GM18907 (cell line): ENCODE measurements at regions not wholly inside any gene's neighbourhood (a gene's known extent, or its start where the extent isn't known, plus 50 kb on each side); places are given as distances from the start of the nearest gene placed in this dataset.
A peak's percentile ranks its signal among the peaks of the same experiment; 100 is the strongest.

Source experiments
- ATAC-seq: cut with Tn5 transposase; IDR thresholded peaks from one replicate; pipeline ENCODE4 v1.9.1; 2021; ENCODE audit warnings: mild to moderate bottlenecking, moderate library complexity; ENCODE audit not compliant: unreplicated experiment

GRCh38 chr13:48761256-48761655, 107.5 kb downstream of the CYSLTR2 start:
- ATAC-seq = no peak

- peak; percentile 90 for ATAC-seq
Observed at GRCh38 chr13:48769107-48769704, 115.5 kb downstream of the CYSLTR2 start.

DNA sequence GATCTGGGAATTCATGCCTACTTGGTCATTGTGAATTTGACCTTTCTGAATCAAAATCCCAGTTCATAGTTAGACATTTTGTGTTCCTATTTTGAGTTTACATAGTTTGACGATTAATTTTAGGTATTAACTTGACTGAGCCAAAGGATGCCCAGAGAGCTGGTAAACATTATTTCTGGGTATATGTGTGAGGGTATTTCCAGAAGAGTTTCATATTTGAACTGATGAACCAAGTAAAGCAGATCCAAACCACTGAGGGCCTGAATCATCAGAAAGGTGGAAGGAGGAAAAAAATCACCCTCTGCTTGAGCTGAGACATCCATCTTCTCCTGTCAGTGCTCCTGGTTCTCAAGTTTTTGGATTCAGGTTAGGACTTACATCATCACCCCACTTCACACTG, 116.6 kb downstream of the CYSLTR2 start:
- ATAC-seq = no peak

- no peak for ATAC-seq
Observed at GRCh38 chr13:48772908-48773307, 119.2 kb downstream of the CYSLTR2 start.

DNA sequence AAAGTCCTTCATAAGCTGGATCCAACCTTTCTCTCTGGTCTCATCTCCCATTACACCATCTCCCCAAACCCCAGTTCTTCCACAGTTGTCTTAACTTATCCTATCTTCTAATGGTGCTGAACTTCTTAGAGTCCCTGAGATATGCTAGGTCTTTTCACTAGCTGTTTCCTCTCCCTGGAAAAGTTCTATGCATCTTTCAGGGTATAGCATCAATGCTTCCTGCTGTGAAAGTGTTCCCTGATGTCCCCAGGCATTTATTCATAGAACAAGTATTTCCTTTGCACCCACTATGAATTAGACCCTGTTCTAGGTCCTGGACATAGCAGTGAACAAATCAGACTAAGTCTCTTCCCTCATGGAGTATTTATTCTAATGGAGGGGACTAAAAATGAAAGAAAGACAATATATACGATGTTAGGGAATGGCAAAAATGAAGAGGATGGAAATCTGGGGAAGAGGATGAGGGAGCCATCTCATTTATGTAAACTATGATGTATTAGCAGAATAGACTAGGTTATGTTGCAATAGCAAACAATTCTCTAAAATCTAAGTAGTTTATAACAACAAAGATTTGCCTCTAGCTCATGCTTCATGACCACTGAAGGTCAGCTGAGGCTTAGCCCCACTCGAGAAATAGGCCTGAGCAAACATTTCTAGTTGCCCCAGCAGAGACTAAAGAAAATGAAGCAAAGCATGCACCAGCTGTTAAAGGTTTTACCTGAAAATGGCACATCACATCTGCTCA, 120.0 kb downstream of the CYSLTR2 start:
- ATAC-seq = no peak

DNA sequence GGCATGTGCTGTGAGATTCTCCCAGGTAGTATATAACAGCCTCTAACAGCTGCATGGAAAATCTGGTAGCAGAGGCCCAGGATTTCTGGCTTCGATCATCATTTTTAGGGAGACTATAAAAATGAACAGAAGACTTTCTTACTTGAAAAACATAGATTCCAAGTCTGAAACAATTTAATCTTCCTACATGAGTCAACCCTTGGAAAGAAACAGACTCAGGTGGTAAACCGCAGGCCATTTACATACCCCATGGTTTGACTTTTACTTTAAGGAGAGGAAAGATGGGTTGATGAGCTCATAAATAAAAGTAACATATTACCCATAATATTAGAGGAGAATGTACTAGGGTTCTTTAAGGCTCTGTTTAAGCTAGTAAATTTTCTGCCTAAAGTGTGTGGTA, 121.6 kb downstream of the CYSLTR2 start:
- ATAC-seq = no peak

GRCh38 chr13:48775804-48776203, 122.1 kb downstream of the CYSLTR2 start:
- no peak for ATAC-seq

DNA sequence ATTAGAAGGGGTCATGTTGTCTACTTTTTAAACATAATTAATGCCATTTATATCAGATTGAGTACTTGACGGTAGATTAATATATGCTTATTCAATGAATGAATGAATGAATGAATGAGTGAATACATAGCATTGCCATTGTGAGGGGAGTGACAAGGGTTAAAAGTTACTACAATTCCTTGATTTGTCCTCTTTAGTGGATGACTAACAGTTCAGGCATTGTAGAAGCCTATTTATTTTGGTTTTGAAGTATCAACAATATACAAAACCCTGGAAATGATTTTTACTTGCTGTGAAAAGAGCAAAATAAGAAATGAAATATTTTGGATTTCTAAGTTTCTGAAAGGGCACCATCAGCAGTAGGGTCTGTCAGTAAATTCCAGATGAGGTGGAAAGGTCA, 122.7 kb downstream of the CYSLTR2 start:
- ATAC-seq = no peak

DNA sequence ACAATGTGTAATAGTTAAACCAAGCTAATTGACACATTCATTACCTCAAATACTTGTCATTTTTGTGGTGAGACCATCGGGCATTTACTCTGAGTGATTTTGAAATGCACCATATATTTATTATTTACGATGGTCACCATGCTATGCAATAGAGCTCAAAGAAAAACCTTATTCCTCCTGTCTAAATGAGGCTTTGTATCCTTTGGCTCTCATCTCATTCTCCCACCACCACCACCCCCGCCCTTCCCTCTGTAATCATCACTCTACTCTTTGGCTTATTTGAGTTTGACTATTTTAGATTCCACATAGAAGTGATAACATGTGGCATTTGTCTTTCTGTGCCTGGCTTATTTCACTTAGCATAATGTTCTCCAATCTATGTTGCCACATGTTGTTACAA, 124.9 kb downstream of the CYSLTR2 start:
- no peak for ATAC-seq

DNA sequence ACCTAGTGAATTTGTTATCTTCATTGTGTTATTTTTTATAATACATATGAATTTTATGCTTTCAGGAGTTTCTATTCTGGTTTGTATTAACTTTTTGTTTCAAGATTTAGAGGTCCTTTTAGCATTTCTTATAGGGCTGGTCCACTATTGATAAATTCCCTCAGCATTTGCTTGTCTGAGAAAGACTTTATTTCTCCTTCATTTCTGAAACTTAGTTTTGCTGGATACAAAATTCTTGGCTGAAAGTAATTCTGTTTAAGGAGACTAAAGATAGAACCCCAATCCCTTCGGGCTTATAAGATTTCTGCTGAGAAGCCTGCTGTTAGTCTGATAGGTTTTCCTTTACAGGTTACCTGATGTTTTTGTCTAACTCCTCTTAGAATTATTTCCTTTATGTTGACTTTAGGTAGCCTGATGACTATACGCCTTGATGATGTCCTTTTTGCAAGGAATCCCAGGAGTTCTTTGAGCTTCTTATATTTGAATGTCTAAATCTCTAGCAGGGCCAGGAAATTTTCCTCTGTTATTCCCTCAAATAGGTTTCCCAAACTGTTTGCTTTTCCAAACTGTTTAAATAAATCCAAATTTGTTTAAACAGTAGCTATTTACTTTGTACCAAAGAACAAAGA, 127.1 kb downstream of the CYSLTR2 start:
- ATAC-seq = no peak

GRCh38 chr13:48782429-48782840, 128.7 kb downstream of the CYSLTR2 start:
- ATAC-seq = no peak

- no peak for ATAC-seq
Observed at GRCh38 chr13:48783181-48783630, 129.5 kb downstream of the CYSLTR2 start.

DNA sequence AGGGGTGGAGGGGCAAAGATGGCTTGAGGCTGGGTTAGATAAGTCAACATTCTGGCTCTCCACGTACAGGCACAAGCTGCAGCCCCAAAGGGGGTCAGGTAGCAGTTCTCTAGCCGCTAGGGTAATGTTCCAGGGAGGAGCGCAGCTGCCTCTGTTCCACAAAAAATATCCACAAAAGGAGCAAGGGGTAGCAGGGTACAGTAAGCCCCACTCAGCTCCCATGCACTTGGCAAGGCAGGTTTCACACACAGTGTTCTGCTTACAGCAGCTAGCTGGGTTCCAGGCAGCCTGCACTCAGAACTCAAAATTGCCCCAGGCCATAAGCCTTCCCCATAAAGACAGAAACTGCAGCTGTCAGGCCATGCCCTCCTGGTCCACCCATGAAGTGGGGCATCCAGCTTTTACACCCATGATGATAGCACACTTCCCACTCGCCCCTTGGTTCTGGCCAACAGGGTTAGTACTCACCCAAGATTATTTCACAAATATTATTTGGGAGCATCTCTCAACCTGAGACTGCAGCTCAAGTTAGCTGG, 130.0 kb downstream of the CYSLTR2 start:
- ATAC-seq = no peak

DNA sequence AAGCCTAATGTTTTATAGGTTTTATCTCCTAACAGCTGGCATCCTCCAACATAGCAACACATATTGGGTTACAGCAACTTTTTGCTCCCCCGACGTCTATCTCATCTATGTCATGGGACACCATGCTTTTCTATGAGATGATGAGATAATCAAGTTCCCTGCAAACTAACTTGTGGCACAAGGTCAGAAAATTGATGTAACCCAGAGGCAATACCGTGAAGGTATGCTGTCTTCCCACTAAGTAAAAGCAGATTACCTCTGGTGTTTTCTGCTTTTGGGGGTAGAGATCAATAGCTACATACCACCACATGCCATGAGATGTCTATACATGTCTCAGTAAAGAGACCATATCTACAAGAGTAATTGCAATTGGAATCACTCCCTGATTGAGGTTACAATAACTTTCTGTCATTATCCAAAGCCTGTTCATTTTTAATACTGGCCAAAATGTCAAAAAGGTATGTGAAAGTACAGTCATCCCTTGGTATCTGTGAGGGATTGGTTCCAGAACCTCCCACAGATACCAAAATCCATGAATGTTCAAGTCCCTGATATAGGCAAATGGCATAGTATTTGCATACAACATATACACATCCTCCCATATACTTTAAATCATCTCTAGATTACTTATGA, 131.3 kb downstream of the CYSLTR2 start:
- no peak for ATAC-seq

DNA sequence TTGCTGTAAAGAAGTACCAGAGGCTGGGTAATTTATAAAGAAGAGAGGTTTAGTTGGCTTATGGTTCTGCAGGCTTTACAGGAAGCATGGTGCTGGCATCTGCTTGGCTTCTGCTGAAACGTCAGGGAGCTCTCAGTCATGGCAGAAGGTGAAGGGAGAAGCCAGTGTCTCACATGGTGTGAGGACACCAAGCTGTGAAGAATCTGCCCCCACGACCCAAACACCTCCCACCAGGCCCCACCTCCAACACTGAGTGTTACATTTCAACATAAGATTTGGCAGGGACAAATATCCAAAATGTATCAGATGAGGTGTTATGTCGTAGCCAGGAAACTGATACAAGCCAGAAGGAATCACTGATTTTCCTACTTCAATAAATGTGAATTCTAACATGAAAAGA, 136.5 kb downstream of the CYSLTR2 start:
- ATAC-seq = no peak

DNA sequence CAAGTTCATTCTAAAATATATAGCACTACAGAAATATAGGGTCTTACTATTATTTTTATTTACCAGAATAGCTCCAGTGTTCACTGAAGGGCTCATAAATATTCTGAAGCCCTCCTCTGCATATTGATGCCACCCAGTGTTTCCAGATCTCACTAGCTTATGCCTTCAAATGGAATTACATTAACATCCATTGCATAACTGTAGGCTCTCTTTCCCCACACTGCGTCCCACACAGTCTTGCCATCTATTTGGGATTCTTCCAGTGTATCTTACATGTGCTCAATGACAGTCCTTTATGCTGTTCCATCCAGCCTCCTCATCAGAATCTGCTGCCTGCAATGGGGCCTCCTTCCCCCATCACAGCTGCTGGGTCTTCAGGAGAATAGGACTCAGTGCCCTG, 137.2 kb downstream of the CYSLTR2 start:
- ATAC-seq = no peak

DNA sequence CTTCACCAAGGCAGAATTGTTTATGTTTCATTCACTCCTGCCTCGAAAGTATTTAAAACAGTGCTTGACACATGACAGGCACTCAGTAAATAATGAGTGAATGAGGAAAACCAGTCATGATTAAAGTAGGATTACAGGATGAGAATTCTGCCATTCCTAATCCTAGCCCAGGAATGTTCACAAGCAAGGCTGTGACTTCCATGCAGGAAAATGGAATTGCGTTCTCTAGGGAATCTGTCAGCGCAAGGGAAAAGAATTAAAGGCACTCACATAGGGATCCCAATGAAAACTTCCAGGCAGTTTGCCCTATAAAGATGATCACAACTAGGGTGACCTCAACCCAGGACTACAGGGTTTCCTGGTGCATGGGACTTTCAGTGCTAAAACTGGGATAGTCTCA, 143.4 kb downstream of the CYSLTR2 start:
- no peak for ATAC-seq

DNA sequence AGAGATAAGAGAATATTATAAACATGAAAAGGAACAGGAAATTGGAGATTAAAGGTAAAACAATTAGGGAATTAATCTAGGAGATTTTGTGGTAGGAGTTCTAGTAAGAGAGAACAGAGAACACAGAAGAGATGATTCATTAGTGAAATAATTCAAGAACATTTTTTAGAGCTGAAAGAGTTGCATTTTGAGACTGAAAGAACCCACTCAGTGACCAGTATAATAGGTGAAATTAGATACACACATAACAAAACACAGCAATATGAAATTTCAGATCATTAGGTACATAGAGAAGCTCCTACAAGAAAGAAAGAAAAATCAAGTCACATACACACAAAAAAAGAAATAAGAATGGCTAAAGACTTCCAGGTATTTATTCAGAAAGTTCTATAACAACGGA, 144.0 kb downstream of the CYSLTR2 start:
- ATAC-seq = no peak

DNA sequence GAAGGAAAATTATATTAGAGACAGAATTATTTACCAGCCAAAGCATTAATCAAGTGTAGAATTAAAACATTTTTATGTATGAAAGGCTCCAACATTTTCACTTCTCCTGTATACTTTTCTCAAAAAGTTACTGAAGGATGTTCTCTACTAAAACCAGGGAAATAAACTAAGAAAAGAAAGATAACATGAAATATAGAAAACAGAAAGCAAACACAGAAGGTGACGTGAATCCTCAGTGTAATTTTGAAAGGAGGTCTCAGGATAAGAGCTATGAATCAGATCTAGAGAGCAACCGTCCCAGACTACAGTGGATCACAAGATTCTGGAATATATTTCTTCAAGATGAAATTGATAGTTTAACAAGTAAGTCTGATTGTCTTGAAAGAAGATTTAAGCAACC, 144.5 kb downstream of the CYSLTR2 start:
- no peak for ATAC-seq

GRCh38 chr13:48801255-48801654, 147.5 kb downstream of the CYSLTR2 start:
- no peak for ATAC-seq

DNA sequence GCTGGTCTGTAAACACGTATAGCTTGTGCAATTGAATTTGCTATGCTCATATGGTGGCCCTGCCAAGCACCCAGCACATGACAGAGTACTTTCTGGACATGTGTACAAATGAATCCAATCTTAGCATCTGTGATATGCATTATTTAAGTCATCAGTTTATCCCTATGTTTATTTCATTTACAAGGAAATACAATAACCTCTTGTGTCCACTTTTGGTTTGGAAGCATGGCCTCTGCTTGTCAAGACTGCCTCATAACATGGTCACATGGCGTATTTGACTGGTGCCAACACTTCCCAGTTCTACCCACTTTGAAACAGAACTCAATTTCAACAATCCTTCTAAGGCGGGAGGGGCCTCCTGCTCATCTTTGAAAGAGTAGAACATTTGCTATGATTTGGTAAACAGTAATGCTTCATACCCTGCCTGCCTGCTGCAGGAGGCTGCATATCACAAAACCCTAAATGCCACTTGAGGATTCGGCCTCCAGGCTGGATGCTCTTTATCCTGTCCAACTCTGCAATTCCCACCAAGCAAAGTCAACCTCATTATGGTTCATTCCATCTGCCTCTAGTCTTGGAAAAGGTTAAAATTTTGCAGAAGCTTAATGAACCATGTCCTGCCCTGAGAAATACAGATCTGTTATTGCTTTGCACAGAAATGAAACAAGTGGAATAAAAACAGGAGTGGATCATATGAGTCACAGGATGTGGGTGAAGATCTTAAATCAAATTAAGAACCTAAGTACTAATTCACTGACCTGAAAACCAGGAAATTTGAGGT, 151.3 kb downstream of the CYSLTR2 start:
- no peak for ATAC-seq
